ENCODE measurements at regions not wholly inside any gene's neighbourhood (a gene's known extent, or its start where the extent isn't known, plus 50 kb on each side); places are given as distances from the start of the nearest gene placed in this dataset.

GRCh38 chr3:94394885-94395284, 332.0 kb downstream of the NSUN3 start:
- no peak overlapping the region for H3K27ac ChIP-seq (ENCODE audit: control insufficient read depth, insufficient read depth, low read length)
- dilution Hi-C loops (cut with MboI; ENCODE audit: extremely low pct_ligation_motif_present, low sequenced_read_pairs) = no loop called here
- no peaks in the 10 kb centered on the region for H4K20me1 ChIP-seq (ENCODE audit: control insufficient read depth, extremely low read depth, insufficient read depth, low read length)
- H3K79me2 ChIP-seq (ENCODE audit: control insufficient read depth, insufficient read depth, low read length) = no peaks in the 10 kb centered on the region
- H3K36me3 ChIP-seq (ENCODE audit: control insufficient read depth in 2 of 2, extremely low read depth in 1 of 2, insufficient read depth in 2 of 2, low read length in 2 of 2) = no peaks in the 10 kb centered on the region
- no peaks in the 10 kb centered on the region for H3K27me3 ChIP-seq (ENCODE audit: control insufficient read depth, extremely low read depth, insufficient read depth, low read length)
- H3K4me3 ChIP-seq (ENCODE audit: control insufficient read depth in 2 of 3, extremely low read depth in 1 of 3, insufficient read depth in 2 of 3, low read depth in 1 of 3, low read length in 3 of 3) = no peak overlapping the region
- TF ChIP-seq CTCF (optimal IDR thresholded peaks at IDR 0.05 in 1 of 3, IDR thresholded peaks at IDR 0.05 in 1 of 3, conservative IDR thresholded peaks at IDR 0.05 in 1 of 3; ENCODE audit: extremely low read depth in 1 of 3, insufficient read depth in 2 of 3, low read length in 3 of 3) (no peak), EZH2 (IDR thresholded peaks at IDR 0.05; ENCODE audit: low read length) (no peak)
- no peaks in the 10 kb centered on the region for H3K9me3 ChIP-seq (ENCODE audit: control insufficient read depth, low read depth, low read length)
- H3K9me1 ChIP-seq (ENCODE audit: control insufficient read depth, extremely low read depth, insufficient read depth, low read length) = no peaks in the 10 kb centered on the region
- no peak overlapping the region for H3K9ac ChIP-seq (ENCODE audit: control insufficient read depth, extremely low read depth, insufficient read depth, low read length)
- no peaks in the 10 kb centered on the region for H3K4me1 ChIP-seq (ENCODE audit: control insufficient read depth, extremely low read depth, insufficient read depth, low read length)
- DNase-seq (ENCODE audit: low read depth, low spot score) = no peak
- H3K4me2 ChIP-seq (ENCODE audit: control insufficient read depth, extremely low read depth, insufficient read depth, low read depth, low read length) = no peak overlapping the region
- H2AFZ ChIP-seq (ENCODE audit: control insufficient read depth, low read length) = no peak overlapping the region
- no peak for FAIRE-seq

- Histone ChIP-seq H3K9me3 (ENCODE audit: control insufficient read depth, low read depth, low read length) (no peaks in the 10 kb centered on the region), H3K4me3 (ENCODE audit: control insufficient read depth in 2 of 3, extremely low read depth in 1 of 3, insufficient read depth in 2 of 3, low read depth in 1 of 3, low read length in 3 of 3) (no peak overlapping the region), H3K4me2 (ENCODE audit: control insufficient read depth, extremely low read depth, insufficient read depth, low read depth, low read length) (no peak overlapping the region), H3K36me3 (ENCODE audit: control insufficient read depth in 2 of 2, extremely low read depth in 1 of 2, insufficient read depth in 2 of 2, low read length in 2 of 2) (no peaks in the 10 kb centered on the region), H3K27me3 (ENCODE audit: control insufficient read depth, extremely low read depth, insufficient read depth, low read length) (no peaks in the 10 kb centered on the region), H3K9me1 (ENCODE audit: control insufficient read depth, extremely low read depth, insufficient read depth, low read length) (no peaks in the 10 kb centered on the region), H3K27ac (ENCODE audit: control insufficient read depth, insufficient read depth, low read length) (no peak overlapping the region), H4K20me1 (ENCODE audit: control insufficient read depth, extremely low read depth, insufficient read depth, low read length) (no peaks in the 10 kb centered on the region), H3K4me1 (ENCODE audit: control insufficient read depth, extremely low read depth, insufficient read depth, low read length) (no peaks in the 10 kb centered on the region), H2AFZ (ENCODE audit: control insufficient read depth, low read length) (no peak overlapping the region), H3K9ac (ENCODE audit: control insufficient read depth, extremely low read depth, insufficient read depth, low read length) (no peak overlapping the region), H3K79me2 (ENCODE audit: control insufficient read depth, insufficient read depth, low read length) (no peaks in the 10 kb centered on the region)
- TF ChIP-seq EZH2 (IDR thresholded peaks at IDR 0.05; ENCODE audit: low read length) (no peak), CTCF (optimal IDR thresholded peaks at IDR 0.05 in 1 of 3, IDR thresholded peaks at IDR 0.05 in 1 of 3, conservative IDR thresholded peaks at IDR 0.05 in 1 of 3; ENCODE audit: extremely low read depth in 1 of 3, insufficient read depth in 2 of 3, low read length in 3 of 3) (no peak)
- dilution Hi-C loops (cut with MboI; ENCODE audit: extremely low pct_ligation_motif_present, low sequenced_read_pairs) = no loop called here
- DNase-seq (ENCODE audit: low read depth, low spot score) (no peak), FAIRE-seq (no peak)
Measured at GRCh38 chr3:94395851-94396250, 333.0 kb downstream of the NSUN3 start.

Data from keratinocyte (primary cell).